GM18517 (cell line): ENCODE measurements at regions not wholly inside any gene's neighbourhood (a gene's known extent, or its start where the extent isn't known, plus 50 kb on each side); places are given as distances from the start of the nearest gene placed in this dataset.
"Not testable (repeated sequence)": the region's sequence is repeated elsewhere in the genome, so short reads cannot be mapped to it uniquely, and the experiment has no call there.

Source experiments
- ATAC-seq: cut with Tn5 transposase; IDR thresholded peaks from one replicate; pipeline ENCODE4 v1.9.1; 2021; ENCODE audit warnings: mild to moderate bottlenecking, moderate library complexity; ENCODE audit not compliant: unreplicated experiment

DNA sequence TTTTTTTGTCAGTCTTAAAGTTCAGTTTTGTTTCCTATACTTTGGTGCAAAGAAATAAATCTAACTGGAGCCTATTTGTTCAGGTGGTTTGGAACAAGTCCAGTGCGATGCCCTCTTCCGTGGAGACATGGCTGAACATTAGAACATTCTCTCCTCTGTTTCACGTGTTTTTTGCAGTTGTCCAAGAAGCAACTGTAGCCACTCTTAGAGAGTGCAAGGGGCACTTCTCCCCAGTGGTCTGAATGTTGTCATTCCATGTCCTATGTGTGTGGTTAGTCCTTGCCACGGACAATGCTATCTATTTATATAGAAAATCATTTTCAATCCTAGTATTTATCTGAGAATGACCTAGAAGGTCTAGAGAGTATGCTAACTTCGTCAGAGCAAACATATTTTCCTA, 1232.5 kb upstream of the SEL1L start:
- ATAC-seq: no peak

DNA sequence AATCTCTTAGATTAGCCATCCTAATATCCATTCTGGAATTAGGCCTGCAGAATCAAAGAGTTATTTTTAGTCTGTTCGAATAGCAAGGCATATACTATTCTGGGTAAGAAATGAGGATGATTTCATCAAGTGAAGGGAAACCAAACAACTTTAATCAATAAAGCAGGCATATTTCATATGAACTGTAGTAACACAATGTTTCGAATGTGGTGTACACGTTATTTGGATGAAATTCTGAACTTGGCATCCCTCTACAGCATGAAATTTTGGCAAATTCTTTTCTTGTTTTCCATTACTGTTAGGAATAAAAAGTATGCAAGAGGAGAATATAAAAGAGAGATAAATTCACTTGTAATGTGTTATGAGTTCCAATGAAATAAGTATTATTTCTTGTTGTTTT, 1233.3 kb upstream of the SEL1L start:
- ATAC-seq: no peak

- no peak for ATAC-seq
Measured at GRCh38 chr14:82776958-82777357, 1243.3 kb upstream of the SEL1L start.

DNA sequence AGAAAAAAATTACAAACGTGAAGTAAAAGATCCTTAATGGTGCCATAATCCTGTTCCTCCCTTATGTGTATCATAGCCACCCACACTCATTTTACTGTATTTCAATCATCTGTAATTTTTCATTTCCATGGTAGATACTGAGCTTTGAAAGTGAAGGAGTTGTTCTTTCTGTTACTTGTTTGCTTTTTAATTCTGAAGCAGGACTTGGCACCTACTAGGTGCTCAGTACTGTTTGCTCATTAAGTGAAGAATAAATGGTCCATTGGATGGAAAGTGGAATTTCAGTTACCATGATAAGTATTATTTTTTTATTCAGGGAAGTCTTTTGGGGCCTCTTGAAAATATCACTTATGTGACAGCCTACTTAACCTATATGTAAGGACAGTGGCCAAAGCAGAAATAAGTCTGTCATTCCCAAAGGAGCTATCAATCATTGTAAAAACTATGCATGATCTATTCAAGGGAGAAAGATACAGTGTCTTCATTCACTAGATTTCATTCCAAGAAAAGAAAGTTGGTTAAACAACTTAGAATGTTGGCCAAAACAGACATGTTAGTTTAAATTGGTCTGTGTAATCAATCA, 1244.4 kb upstream of the SEL1L start:
- no peak for ATAC-seq

DNA sequence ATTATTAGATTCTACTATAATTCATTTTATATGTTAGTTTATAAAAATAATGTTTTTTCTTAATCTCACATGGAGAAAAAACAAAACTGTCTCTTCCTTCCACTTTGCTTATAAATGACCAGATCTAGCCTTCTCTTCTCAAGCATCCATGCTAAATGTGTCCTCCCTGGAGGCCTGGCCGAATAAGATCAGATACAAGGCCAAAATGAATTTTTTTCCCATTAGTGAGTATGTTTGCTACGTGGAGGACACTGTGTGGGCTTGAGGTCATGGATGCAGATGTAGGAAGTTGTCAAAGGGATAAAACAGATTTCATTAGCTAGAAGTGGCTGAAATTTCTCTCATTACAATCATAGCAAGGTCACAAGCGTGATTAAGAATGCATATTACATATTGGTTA, 1244.9 kb upstream of the SEL1L start:
- no peak for ATAC-seq

DNA sequence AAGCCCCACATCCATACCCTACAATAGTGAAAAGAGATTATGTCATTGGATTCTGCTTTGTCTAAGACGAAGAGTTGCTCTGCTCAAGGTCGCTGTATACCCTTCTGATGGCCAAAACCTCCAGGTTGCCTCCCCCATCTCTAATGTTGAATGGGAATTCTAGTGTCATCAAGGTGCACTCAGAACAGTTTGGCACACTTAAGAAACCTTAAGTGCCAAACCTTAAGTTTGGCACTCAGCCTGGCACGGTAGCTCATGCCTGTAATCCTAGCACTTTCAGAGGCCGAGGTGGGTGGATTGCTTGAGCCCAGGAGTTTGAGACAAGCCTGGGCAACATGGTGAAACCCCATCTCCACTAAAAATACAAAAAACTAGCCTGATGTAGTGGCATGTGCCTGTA, 1245.6 kb upstream of the SEL1L start:
- ATAC-seq: no peak

DNA sequence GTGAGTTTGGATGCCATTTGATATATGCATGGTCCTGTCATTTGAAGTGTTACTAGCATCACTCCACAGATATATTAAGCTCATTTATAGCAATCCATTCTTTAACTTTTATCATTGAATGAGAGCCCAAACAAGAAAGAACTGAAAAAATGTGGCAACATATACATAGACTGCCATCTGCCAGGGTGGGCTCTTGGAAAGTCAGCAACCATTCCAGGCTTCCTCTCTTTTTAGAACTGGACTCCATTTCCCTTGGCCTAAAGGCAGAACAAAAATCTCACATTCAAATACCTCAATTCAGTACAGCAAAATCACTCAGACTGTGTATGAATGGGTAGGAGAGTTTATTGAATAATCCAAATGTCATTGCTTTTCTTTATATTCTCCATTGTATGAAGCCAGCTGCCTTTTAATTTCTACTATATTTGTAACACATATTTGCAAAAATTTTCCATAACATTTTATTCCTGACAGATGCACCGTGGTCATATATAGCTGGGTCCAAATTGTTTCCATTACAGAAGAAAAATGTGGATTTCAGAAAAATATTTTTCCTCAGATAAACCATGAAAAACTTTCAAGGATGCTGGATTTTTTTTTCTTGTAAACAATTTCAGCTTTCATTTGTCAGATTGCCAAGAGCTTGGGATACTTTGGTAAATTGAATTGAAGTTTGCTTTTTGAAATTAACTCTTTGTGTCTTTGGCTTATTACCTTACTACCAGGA, 1252.3 kb upstream of the SEL1L start:
- ATAC-seq: no peak

GRCh38 chr14:82786483-82786880, 1252.8 kb upstream of the SEL1L start:
- no peak for ATAC-seq

- ATAC-seq: no peak
Measured at GRCh38 chr14:82796086-82796485, 1262.4 kb upstream of the SEL1L start.

GRCh38 chr14:82798276-82798675, 1264.6 kb upstream of the SEL1L start:
- ATAC-seq: no peak

GRCh38 chr14:82805892-82806825, 1272.5 kb upstream of the SEL1L start:
- no peak for ATAC-seq

DNA sequence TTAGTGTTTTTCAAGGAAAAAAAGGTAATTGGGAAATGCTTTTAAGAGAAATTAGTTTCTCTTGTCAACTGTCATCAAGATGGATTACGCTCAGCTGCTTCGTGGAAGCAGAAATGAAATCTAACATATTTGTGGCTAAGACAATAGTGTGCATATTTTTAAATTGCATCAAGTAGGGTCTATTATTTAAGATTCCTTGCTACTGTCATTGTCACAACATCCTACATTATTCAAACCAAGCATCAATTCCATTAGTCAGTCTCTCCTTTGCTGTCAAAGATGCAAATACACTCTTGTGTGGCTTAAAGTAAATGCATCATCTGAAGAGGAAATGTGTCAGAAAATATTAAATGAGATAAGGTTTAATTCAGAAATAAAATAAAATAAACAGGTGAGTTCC, 1277.6 kb upstream of the SEL1L start:
- no peak for ATAC-seq

DNA sequence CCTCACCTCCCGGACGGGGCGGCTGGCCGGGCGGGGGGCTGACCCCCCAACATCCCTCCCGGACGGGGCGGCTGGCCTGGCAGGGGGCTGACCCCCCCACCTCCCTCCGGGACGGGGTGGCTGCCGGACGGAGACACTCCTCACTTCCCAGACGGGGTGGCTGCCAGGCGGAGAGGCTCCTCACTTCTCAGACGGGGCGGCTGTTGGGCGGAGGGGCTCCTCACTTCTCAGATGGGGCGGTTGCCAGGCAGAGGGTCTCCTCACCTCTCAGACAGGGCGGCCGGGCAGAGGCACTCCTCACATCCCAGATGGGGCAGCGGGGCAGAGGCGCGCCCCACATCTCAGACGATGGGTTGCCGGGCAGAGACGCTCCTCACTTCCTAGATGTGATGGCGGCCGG, 1280.7 kb upstream of the SEL1L start:
- ATAC-seq: not testable (repeated sequence)

DNA sequence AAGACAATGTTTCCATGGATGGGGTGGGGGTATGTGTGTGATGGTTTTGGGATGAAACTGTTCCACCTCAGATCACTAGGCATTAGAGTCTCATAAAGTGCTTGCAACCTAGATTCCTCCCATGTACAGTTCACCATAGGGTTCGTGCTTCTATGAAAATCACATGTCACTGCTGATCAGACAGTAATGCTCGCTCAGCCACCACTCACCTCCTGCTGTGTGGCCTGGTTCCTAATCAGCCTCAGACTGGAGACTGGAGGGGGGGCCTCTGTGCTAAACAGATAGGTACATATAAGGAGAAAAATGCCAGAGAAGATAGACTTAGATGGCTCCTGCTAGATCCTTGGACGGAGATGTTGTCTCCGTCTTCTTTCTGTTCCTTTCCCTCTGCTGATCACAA, 1296.9 kb upstream of the SEL1L start:
- ATAC-seq: no peak

- ATAC-seq: no peak
Measured at GRCh38 chr14:82836256-82836950, 1302.8 kb upstream of the SEL1L start.

DNA sequence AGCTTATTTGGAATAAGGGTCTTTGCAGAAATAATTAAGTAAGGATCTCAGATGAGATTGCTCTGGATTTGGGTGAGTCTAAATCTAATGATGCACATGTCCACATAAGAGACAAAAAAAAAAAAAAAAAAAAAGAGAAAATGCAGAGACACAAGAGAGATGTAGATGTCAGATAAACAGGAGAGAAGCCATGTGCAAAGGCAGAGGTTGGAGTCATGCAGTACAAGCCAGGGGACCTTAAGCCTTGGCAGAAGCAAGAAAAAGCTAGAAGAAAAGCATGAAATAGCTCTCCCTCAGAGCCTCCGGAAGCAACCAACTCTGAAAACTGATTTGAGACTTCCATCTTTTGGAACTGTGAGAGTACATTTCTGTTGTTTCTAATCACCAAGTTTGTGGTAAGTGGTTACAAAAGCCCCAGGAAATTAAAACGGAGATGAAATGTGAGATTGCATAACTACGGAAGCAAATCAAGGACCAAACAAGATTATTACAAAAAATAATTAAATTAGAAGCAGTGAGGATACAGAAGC, 1304.0 kb upstream of the SEL1L start:
- no peak for ATAC-seq

DNA sequence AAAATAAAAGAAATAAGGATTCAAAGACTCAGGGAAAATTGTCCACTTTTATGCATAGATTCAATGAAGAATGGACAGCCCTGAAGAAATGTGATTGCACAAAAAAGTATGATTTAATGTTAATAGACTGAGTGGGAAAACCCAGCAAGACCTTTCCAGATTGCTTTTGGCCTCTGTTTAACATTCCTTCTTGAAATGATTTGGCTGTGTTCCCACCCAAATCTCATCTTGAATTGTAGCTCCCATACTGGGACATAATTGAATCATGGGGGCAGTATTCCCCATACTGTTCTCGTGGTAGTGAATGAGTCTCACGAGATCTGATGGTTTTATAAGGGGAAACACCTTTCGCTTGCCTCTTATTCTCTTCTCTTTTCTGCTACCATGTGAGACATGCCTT, 1316.9 kb upstream of the SEL1L start:
- ATAC-seq: no peak

DNA sequence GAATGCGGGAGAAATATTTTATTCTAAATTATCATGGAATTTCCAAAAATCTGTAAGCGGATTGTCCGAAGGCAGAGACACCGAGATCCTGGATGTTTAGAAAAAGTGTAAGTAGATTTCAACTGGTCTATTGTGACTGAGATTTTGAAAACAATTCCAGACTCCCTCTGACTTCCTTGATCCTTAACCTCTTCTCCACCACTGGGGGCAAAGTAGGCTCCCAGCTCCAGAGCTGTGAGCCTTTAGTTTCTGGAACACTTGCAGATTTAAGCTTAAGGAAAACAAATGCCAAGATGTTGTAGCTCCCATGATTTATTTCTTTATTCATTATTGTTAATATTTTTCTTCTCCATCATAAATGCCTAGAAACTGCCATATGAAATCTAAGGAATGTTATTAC, 1320.5 kb upstream of the SEL1L start:
- no peak for ATAC-seq

DNA sequence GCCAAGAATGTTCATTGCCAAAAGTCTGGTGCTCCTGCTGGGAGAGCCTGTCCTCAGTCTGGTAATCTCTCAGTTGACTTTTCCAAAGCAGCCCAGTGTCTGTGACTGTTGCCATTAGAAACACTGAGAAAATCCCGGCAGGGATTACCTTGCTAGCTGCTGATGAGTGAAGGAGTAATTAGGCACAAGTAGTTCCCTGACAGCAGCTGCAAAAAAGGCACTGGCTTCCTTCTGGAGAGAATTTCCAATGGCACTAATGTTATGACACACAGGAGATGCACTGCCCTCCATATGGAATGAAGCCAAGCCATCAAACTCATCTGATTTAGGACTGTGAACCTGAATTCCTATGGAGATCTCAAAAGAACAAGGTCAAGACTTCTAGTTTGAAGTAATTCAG, 1321.2 kb upstream of the SEL1L start:
- no peak for ATAC-seq

GRCh38 chr14:82855912-82856391, 1322.3 kb upstream of the SEL1L start:
- ATAC-seq: no peak

GRCh38 chr14:82861313-82861712, 1327.7 kb upstream of the SEL1L start:
- ATAC-seq: no peak
